ENCODE measurements at regions not wholly inside any gene's neighbourhood (a gene's known extent, or its start where the extent isn't known, plus 50 kb on each side); places are given as distances from the start of the nearest gene placed in this dataset.

GRCh38 chr10:84698989-84699388, 370.6 kb downstream of the CCSER2 start:
- Histone ChIP-seq H4K20me1 (ENCODE audit: insufficient read depth, low read length) (no peaks in the 10 kb centered on the region), H3K79me2 (ENCODE audit: insufficient read depth, low read length) (no peaks in the 10 kb centered on the region), H3K4me1 (ENCODE audit: control insufficient read depth in 1 of 2, insufficient read depth in 2 of 2, low read length in 2 of 2) (no peaks in the 10 kb centered on the region), H3K4me3 (replicated peaks in 1 of 3; ENCODE audit: low read depth in 2 of 3, low read length in 3 of 3) (no peak overlapping the region), H3K9me3 (replicated peaks in 1 of 2; ENCODE audit: control insufficient read depth in 1 of 2, insufficient read depth in 1 of 2, low read length in 2 of 2) (no peaks in the 10 kb centered on the region), H3K27ac (ENCODE audit: low read depth in 1 of 2, low read length in 2 of 2) (no peak overlapping the region), H3K4me2 (replicated peaks; ENCODE audit: extremely low read depth, low read length, poor library complexity, severe bottlenecking) (no peak overlapping the region), H3K9ac (ENCODE audit: insufficient read depth, low read length, poor library complexity, severe bottlenecking) (no peak overlapping the region), H2AFZ (ENCODE audit: insufficient read depth, low read depth, low read length, poor library complexity, severe bottlenecking) (no peak overlapping the region), H3K27me3 (ENCODE audit: control insufficient read depth in 2 of 2, insufficient read depth in 2 of 2, low read length in 2 of 2) (no peaks in the 10 kb centered on the region), H3K36me3 (replicated peaks in 1 of 2; ENCODE audit: control insufficient read depth in 1 of 2, insufficient read depth in 2 of 2, low read length in 2 of 2) (no peaks in the 10 kb centered on the region)
- H3K27me3 Mint-ChIP-seq (ENCODE audit: low read depth in 3 of 3) = peaks cover 0 to 5% (median 2%) of the 10 kb centered on the region in 3 donors
- TF ChIP-seq CTCF (IDR thresholded peaks at IDR 0.05) = no peak
- no peak overlapping the region for H3K4me3 Mint-ChIP-seq
- no peaks in the 10 kb centered on the region for H3K4me1 Mint-ChIP-seq
- H3K9me3 Mint-ChIP-seq = peaks cover 0 to 4% (median 0%) of the 10 kb centered on the region in 7 donors
- no peak overlapping the region for H3K27ac Mint-ChIP-seq
- WGBS (ENCODE audit: insufficient coverage) = 100% methylated on average over 1 of the region's 1 CpG
- intact Hi-C loops (cut with micrococcal nuclease) = no loop called here
- DNase-seq = no peak
- H3K36me3 Mint-ChIP-seq = no peaks in the 10 kb centered on the region

DNA sequence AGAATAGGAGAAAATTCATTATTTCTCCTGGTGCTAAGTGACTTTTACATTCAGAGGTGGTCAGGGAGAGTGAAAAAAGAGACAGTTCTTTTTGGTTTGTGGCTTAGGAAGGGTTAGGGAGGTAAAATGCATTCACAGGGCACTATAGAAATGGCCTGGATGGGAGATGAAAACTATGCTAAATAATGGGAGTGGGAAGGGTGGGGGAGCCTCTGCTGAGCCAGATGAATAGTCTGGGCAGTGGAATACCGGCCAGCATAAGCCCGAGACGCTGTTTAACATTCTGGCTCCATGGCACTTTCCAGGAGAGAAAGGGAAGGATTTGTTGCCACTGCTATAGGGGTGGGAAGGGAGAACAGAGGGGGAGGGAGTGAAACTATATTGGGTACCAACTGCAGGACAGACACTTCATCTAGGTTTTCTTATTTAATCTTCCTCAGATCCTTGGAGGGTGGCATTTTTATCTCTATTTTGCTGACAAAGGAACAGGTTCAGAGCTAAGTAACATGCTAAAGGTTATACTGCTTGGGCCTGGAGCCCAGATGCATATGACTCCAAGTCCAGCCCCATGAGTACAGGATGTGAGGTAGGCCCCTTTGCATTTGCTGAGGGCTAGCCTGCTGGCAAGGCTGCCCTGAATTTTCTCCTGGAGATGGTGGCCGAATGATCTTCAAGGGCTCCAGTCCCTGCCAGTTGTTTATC, 372.4 kb downstream of the CCSER2 start:
- Mint-ChIP-seq H3K27ac (no peak overlapping the region), H3K27me3 (ENCODE audit: low read depth in 3 of 3) (peaks cover 0 to 5% (median 2%) of the 10 kb centered on the region in 3 donors), H3K9me3 (peaks cover 0 to 4% (median 0%) of the 10 kb centered on the region in 7 donors), H3K4me3 (no peak overlapping the region), H3K36me3 (no peaks in the 10 kb centered on the region), H3K4me1 (no peaks in the 10 kb centered on the region)
- Histone ChIP-seq H3K4me3 (replicated peaks in 1 of 3; ENCODE audit: low read depth in 2 of 3, low read length in 3 of 3) (no peak overlapping the region), H4K20me1 (ENCODE audit: insufficient read depth, low read length) (no peaks in the 10 kb centered on the region), H2AFZ (ENCODE audit: insufficient read depth, low read depth, low read length, poor library complexity, severe bottlenecking) (no peak overlapping the region), H3K79me2 (ENCODE audit: insufficient read depth, low read length) (no peaks in the 10 kb centered on the region), H3K4me2 (replicated peaks; ENCODE audit: extremely low read depth, low read length, poor library complexity, severe bottlenecking) (no peak overlapping the region), H3K9ac (ENCODE audit: insufficient read depth, low read length, poor library complexity, severe bottlenecking) (no peak overlapping the region), H3K27me3 (ENCODE audit: control insufficient read depth in 2 of 2, insufficient read depth in 2 of 2, low read length in 2 of 2) (no peaks in the 10 kb centered on the region), H3K4me1 (ENCODE audit: control insufficient read depth in 1 of 2, insufficient read depth in 2 of 2, low read length in 2 of 2) (no peaks in the 10 kb centered on the region), H3K27ac (ENCODE audit: low read depth in 1 of 2, low read length in 2 of 2) (no peak overlapping the region), H3K36me3 (replicated peaks in 1 of 2; ENCODE audit: control insufficient read depth in 1 of 2, insufficient read depth in 2 of 2, low read length in 2 of 2) (no peaks in the 10 kb centered on the region), H3K9me3 (replicated peaks in 1 of 2; ENCODE audit: control insufficient read depth in 1 of 2, insufficient read depth in 1 of 2, low read length in 2 of 2) (no peaks in the 10 kb centered on the region)
- intact Hi-C loops (cut with micrococcal nuclease) = no loop called here
- no peak for DNase-seq
- no peak for TF ChIP-seq CTCF (IDR thresholded peaks at IDR 0.05)
- WGBS (ENCODE audit: insufficient coverage) = 78% methylated on average over 4 of the region's 4 CpGs
